ENCODE measurements at regions not wholly inside any gene's neighbourhood (a gene's known extent, or its start where the extent isn't known, plus 50 kb on each side); places are given as distances from the start of the nearest gene placed in this dataset.

- TF ChIP-seq POLR2A (IDR thresholded peaks at IDR 0.05; ENCODE audit: low read length) (no peak), GATA1 (IDR thresholded peaks at IDR 0.05; ENCODE audit: low read depth, low read length) (no peak)
Measured at GRCh38 chr4:132564920-132565319, 584.2 kb upstream of the PCDH10 start.
